ENCODE measurements at regions not wholly inside any gene's neighbourhood (a gene's known extent, or its start where the extent isn't known, plus 50 kb on each side); places are given as distances from the start of the nearest gene placed in this dataset.

- DNase-seq (ENCODE audit: low read depth), result no peak
- H3K4me3 ChIP-seq (ENCODE audit: low read depth, low read length), result no peak overlapping the region
- TF ChIP-seq CTCF (conservative IDR thresholded peaks at IDR 0.05; ENCODE audit: low read depth, low read length), result no peak
Observed at GRCh38 chr1:234745844-234746797, 136.1 kb upstream of the IRF2BP2 start.

GRCh38 chr1:234745276-234745675 lies 135.3 kb upstream of the IRF2BP2 start:
- no peak for DNase-seq (ENCODE audit: low read depth)
- H3K4me3 ChIP-seq (ENCODE audit: low read depth, low read length), result no peak overlapping the region
- TF ChIP-seq CTCF (conservative IDR thresholded peaks at IDR 0.05; ENCODE audit: low read depth, low read length), result no peak

GRCh38 chr1:234743791-234744611 lies 134.0 kb upstream of the IRF2BP2 start:
- no peak overlapping the region for H3K4me3 ChIP-seq (ENCODE audit: low read depth, low read length)

GRCh38 chr1:234742622-234743021 lies 132.6 kb upstream of the IRF2BP2 start:
- TF ChIP-seq CTCF (conservative IDR thresholded peaks at IDR 0.05; ENCODE audit: low read depth, low read length), result no peak

More at GRCh38 chr1:234743791-234744611, 134.0 kb upstream of the IRF2BP2 start:
- no peak for DNase-seq (ENCODE audit: low read depth)
- no peak for TF ChIP-seq CTCF (conservative IDR thresholded peaks at IDR 0.05; ENCODE audit: low read depth, low read length)

GRCh38 chr1:234737967-234738314 lies 128.0 kb upstream of the IRF2BP2 start:
- no peak overlapping the region for H3K4me3 ChIP-seq (ENCODE audit: low read depth, low read length)
- no peak for TF ChIP-seq CTCF (conservative IDR thresholded peaks at IDR 0.05; ENCODE audit: low read depth, low read length)
- no peak for DNase-seq (ENCODE audit: low read depth)

More at GRCh38 chr1:234742622-234743021, 132.6 kb upstream of the IRF2BP2 start:
- H3K4me3 ChIP-seq (ENCODE audit: low read depth, low read length), result no peak overlapping the region
- DNase-seq (ENCODE audit: low read depth), result no peak

GRCh38 chr1:234735916-234736315 lies 125.9 kb upstream of the IRF2BP2 start:
- TF ChIP-seq CTCF (conservative IDR thresholded peaks at IDR 0.05; ENCODE audit: low read depth, low read length), result no peak
- H3K4me3 ChIP-seq (ENCODE audit: low read depth, low read length), result no peak overlapping the region
- DNase-seq (ENCODE audit: low read depth), result no peak

Data from epithelial cell of proximal tubule (primary cell).